ENCODE measurements at regions not wholly inside any gene's neighbourhood (a gene's known extent, or its start where the extent isn't known, plus 50 kb on each side); places are given as distances from the start of the nearest gene placed in this dataset.

GRCh38 chr1:157286646-157287420, 148.6 kb upstream of the ETV3 start:
- Mint-ChIP-seq H3K4me1 (ENCODE audit: low read depth, unreplicated experiment) (peaks cover 10% of the 10 kb centered on the region), H3K36me3 (ENCODE audit: low read depth, unreplicated experiment) (no peaks in the 10 kb centered on the region), H3K27me3 (ENCODE audit: low read depth, unreplicated experiment) (peaks cover 53% of the 10 kb centered on the region), H3K9me3 (ENCODE audit: unreplicated experiment) (no peaks in the 10 kb centered on the region), H3K27ac (ENCODE audit: unreplicated experiment) (no peak overlapping the region), H3K4me3 (ENCODE audit: unreplicated experiment) (no peak overlapping the region)
- no peaks in the 10 kb centered on the region for H3K4me1 ChIP-seq (ENCODE audit: insufficient read depth, low read length)
- DNase-seq (ENCODE audit: low read depth), result no peak
- no peaks in the 10 kb centered on the region for H3K9me3 ChIP-seq (ENCODE audit: insufficient read depth, low read depth, low read length)
- H3K4me3 ChIP-seq (ENCODE audit: insufficient read depth, low read depth, low read length), result no peak overlapping the region
- FAIRE-seq, result no peak
- no peaks in the 10 kb centered on the region for H3K79me2 ChIP-seq (ENCODE audit: insufficient read depth, low read length)
- no peak overlapping the region for H3K4me2 ChIP-seq (ENCODE audit: low read length)
- no peak overlapping the region for H3K9ac ChIP-seq (ENCODE audit: low read length)
- TF ChIP-seq EZH2 (IDR thresholded peaks at IDR 0.05; ENCODE audit: insufficient read depth, low read length), result no peak
- TF ChIP-seq, protein P1, sequence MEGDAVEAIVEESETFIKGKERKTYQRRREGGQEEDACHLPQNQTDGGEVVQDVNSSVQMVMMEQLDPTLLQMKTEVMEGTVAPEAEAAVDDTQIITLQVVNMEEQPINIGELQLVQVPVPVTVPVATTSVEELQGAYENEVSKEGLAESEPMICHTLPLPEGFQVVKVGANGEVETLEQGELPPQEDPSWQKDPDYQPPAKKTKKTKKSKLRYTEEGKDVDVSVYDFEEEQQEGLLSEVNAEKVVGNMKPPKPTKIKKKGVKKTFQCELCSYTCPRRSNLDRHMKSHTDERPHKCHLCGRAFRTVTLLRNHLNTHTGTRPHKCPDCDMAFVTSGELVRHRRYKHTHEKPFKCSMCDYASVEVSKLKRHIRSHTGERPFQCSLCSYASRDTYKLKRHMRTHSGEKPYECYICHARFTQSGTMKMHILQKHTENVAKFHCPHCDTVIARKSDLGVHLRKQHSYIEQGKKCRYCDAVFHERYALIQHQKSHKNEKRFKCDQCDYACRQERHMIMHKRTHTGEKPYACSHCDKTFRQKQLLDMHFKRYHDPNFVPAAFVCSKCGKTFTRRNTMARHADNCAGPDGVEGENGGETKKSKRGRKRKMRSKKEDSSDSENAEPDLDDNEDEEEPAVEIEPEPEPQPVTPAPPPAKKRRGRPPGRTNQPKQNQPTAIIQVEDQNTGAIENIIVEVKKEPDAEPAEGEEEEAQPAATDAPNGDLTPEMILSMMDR (IDR thresholded peaks at IDR 0.05; ENCODE audit: insufficient read depth, low read depth, low read length), result no peak
- no peaks in the 10 kb centered on the region for H3K36me3 ChIP-seq (ENCODE audit: insufficient read depth, low read length)
- H2AFZ ChIP-seq (ENCODE audit: low read depth, low read length), result no peak overlapping the region
- H4K20me1 ChIP-seq (ENCODE audit: insufficient read depth, low read length), result no peaks in the 10 kb centered on the region
- H3K27ac ChIP-seq (ENCODE audit: low read depth, low read length), result no peak overlapping the region
- H3K27me3 ChIP-seq (ENCODE audit: insufficient read depth, low read length), result no peaks in the 10 kb centered on the region

GRCh38 chr1:157286096-157286495, 147.9 kb upstream of the ETV3 start:
- Histone ChIP-seq H3K9ac (ENCODE audit: low read length) (no peak overlapping the region), H2AFZ (ENCODE audit: low read depth, low read length) (no peak overlapping the region), H3K36me3 (ENCODE audit: insufficient read depth, low read length) (no peaks in the 10 kb centered on the region), H4K20me1 (ENCODE audit: insufficient read depth, low read length) (no peaks in the 10 kb centered on the region), H3K27me3 (ENCODE audit: insufficient read depth, low read length) (no peaks in the 10 kb centered on the region), H3K4me1 (ENCODE audit: insufficient read depth, low read length) (no peaks in the 10 kb centered on the region), H3K27ac (ENCODE audit: low read depth, low read length) (no peak overlapping the region), H3K79me2 (ENCODE audit: insufficient read depth, low read length) (no peaks in the 10 kb centered on the region), H3K9me3 (ENCODE audit: insufficient read depth, low read depth, low read length) (no peaks in the 10 kb centered on the region), H3K4me2 (ENCODE audit: low read length) (no peak overlapping the region), H3K4me3 (ENCODE audit: insufficient read depth, low read depth, low read length) (no peak overlapping the region)
- Mint-ChIP-seq H3K4me1 (ENCODE audit: low read depth, unreplicated experiment) (peaks cover 10% of the 10 kb centered on the region), H3K36me3 (ENCODE audit: low read depth, unreplicated experiment) (no peaks in the 10 kb centered on the region), H3K27ac (ENCODE audit: unreplicated experiment) (no peak overlapping the region), H3K4me3 (ENCODE audit: unreplicated experiment) (no peak overlapping the region), H3K27me3 (ENCODE audit: low read depth, unreplicated experiment) (peaks cover 53% of the 10 kb centered on the region), H3K9me3 (ENCODE audit: unreplicated experiment) (no peaks in the 10 kb centered on the region)
- DNase-seq (ENCODE audit: low read depth), result no peak
- no peak for FAIRE-seq
- TF ChIP-seq, protein P1 (IDR thresholded peaks at IDR 0.05; ENCODE audit: insufficient read depth, low read depth, low read length), result no peak
- no peak for TF ChIP-seq EZH2 (IDR thresholded peaks at IDR 0.05; ENCODE audit: insufficient read depth, low read length)

DNA sequence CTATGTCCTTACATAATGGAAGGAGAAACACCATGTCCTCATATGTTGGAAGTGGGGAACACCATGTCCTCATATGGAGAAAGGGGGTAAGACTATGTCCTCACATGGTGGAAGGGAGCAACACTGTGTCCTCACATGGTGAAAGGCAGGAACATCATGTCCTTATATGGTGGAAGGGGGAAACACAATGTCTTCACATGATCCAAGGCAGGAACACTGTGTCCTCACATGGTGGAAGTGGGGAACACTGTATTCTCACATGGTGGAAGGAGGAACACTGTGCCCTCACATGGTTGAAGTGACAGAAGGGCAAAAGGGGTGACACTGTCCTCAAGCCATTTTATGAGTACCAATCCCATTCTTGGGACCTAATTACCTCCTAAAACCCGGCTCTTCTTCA, 146.3 kb upstream of the ETV3 start:
- H3K4me1 Mint-ChIP-seq (ENCODE audit: low read depth, unreplicated experiment), result peaks cover 10% of the 10 kb centered on the region
- Histone ChIP-seq H4K20me1 (ENCODE audit: insufficient read depth, low read length) (no peaks in the 10 kb centered on the region), H3K4me3 (ENCODE audit: insufficient read depth, low read depth, low read length) (no peak overlapping the region), H3K36me3 (ENCODE audit: insufficient read depth, low read length) (no peaks in the 10 kb centered on the region), H3K4me2 (ENCODE audit: low read length) (no peak overlapping the region), H3K4me1 (ENCODE audit: insufficient read depth, low read length) (no peaks in the 10 kb centered on the region), H3K9me3 (ENCODE audit: insufficient read depth, low read depth, low read length) (no peaks in the 10 kb centered on the region), H2AFZ (ENCODE audit: low read depth, low read length) (no peak overlapping the region), H3K79me2 (ENCODE audit: insufficient read depth, low read length) (no peaks in the 10 kb centered on the region), H3K27me3 (ENCODE audit: insufficient read depth, low read length) (no peaks in the 10 kb centered on the region), H3K9ac (ENCODE audit: low read length) (no peak overlapping the region), H3K27ac (ENCODE audit: low read depth, low read length) (no peak overlapping the region)
- no peak overlapping the region for H3K4me3 Mint-ChIP-seq (ENCODE audit: unreplicated experiment)
- H3K27ac Mint-ChIP-seq (ENCODE audit: unreplicated experiment), result no peak overlapping the region
- no peak for DNase-seq (ENCODE audit: low read depth)
- H3K27me3 Mint-ChIP-seq (ENCODE audit: low read depth, unreplicated experiment), result peaks cover 48% of the 10 kb centered on the region
- no peaks in the 10 kb centered on the region for H3K9me3 Mint-ChIP-seq (ENCODE audit: unreplicated experiment)
- FAIRE-seq, result no peak
- TF ChIP-seq, protein P1 (IDR thresholded peaks at IDR 0.05; ENCODE audit: insufficient read depth, low read depth, low read length), result no peak
- TF ChIP-seq EZH2 (IDR thresholded peaks at IDR 0.05; ENCODE audit: insufficient read depth, low read length), result no peak
- H3K36me3 Mint-ChIP-seq (ENCODE audit: low read depth, unreplicated experiment), result no peaks in the 10 kb centered on the region
